K562 (cell line): ENCODE measurements at regions not wholly inside any gene's neighbourhood (a gene's known extent, or its start where the extent isn't known, plus 50 kb on each side); places are given as distances from the start of the nearest gene placed in this dataset.

Source experiments
- ATAC-seq: fragments of 200-7000 bp; cut with Tn5 transposase; 3 replicates; pipeline ENCODE4 v1.9.1; 2020; ENCODE audit warnings: moderate library complexity
- BruUV-seq: library from RNA; stranded (reverse); fragments of 400-500 nt; replicated peaks from 2 replicates; lab custom pipeline; 2021; lab: Mats Ljungman, UMichigan
- CTCF ChIA-PET: fragments of 300-600 bp; formaldehyde crosslinking; extraction: SDS; loops from one replicate; lab custom pipeline; 2021; ENCODE audit warnings: low intra/inter-chr PET ratio; lab: Yijun Ruan, JAX
- POLR2A ChIA-PET: fragments of 300-600, 350-650 bp; sonication (Branson Sonifier 250); formaldehyde crosslinking; extraction: SDS; loops from one replicate; lab custom pipeline; 2021; ENCODE audit warnings: antibody characterized with exemption, inconsistent platforms; lab: Yijun Ruan, JAX
- DNase-seq, 4 experiments: peaks; one replicate each; pipeline versions ENCODE4 v3.0.0 to v3.0.0-alpha.2; 2011 to 2018; ENCODE audit warnings: low spot score in 3 of 4, mixed read lengths in 3 of 4; ENCODE audit errors: extremely low read depth in 1 of 4
- FAIRE-seq: peaks from 2 replicates; lab custom pipeline; 2011; peaks lifted over from hg19 to GRCh38; lab: Jason Lieb, UNC
- H2AFZ ChIP-seq: 2 replicates; pipeline ENCODE4 v1.6.0; 2011; ENCODE audit warnings: low read depth, low read length, control low read depth, inconsistent platforms
- H3K27ac ChIP-seq: fragments of 200-600 bp; 3 replicates; pipeline ENCODE4 v1.8.0; 2011; ENCODE audit warnings: low read depth, mild to moderate bottlenecking, control low read depth, inconsistent platforms, low read length, moderate library complexity, mixed read lengths; ENCODE audit errors: extremely low read depth
- H3K27me3 ChIP-seq, 2 experiments: fragments of 300-600 bp in 1 of 2; 2 replicates in 1 of 2; 3 replicates in 1 of 2; pipeline versions ENCODE4 v1.6.0 to v1.8.0; 2011; ENCODE audit warnings: inconsistent platforms in 2 of 2, low read length in 2 of 2, mild to moderate bottlenecking in 1 of 2, mixed read lengths in 1 of 2, moderate library complexity in 1 of 2; ENCODE audit not compliant: control insufficient read depth in 2 of 2, insufficient read depth in 2 of 2
- H3K36me3 ChIP-seq: fragments of 300-600 bp; 3 replicates; pipeline ENCODE4 v1.8.0; 2011; ENCODE audit warnings: mild to moderate bottlenecking, low read length, inconsistent platforms; ENCODE audit not compliant: control insufficient read depth, insufficient read depth
- H3K4me1 ChIP-seq, 2 experiments: fragments of 200-600 bp in 1 of 2; replicated peaks in 1 of 2; 2 replicates in 1 of 2; 3 replicates in 1 of 2; pipeline versions ENCODE4 v1.5.1 to v1.8.0; 2011; ENCODE audit warnings: inconsistent platforms in 2 of 2, low read length in 2 of 2, mild to moderate bottlenecking in 1 of 2, mixed read lengths in 1 of 2, moderate library complexity in 1 of 2; ENCODE audit not compliant: control insufficient read depth in 2 of 2, insufficient read depth in 2 of 2
- H3K4me2 ChIP-seq: 2 replicates; pipeline ENCODE4 v1.6.1; 2011; ENCODE audit warnings: low read length, control low read depth, inconsistent platforms, mixed read lengths; ENCODE audit not compliant: insufficient read depth
- H3K4me3 ChIP-seq: fragments of 200-600 bp; sonication (generic), shearing (Covaris generic); 2 replicates; pipeline ENCODE4 v1.5.1; 2016; ENCODE audit warnings: control low read depth, inconsistent platforms
- H3K79me2 ChIP-seq: fragments of 200-600 bp; 3 replicates; pipeline ENCODE4 v1.8.0; 2011; ENCODE audit warnings: low read length, inconsistent platforms; ENCODE audit not compliant: control insufficient read depth, insufficient read depth
- H3K9ac ChIP-seq, 2 experiments: 2 replicates each; pipeline versions ENCODE4 v1.6.0 to v1.6.1; 2011; ENCODE audit warnings: low read depth in 2 of 2, low read length in 2 of 2, control low read depth in 1 of 2, inconsistent platforms in 1 of 2, mild to moderate bottlenecking in 1 of 2, mixed read lengths in 1 of 2; ENCODE audit not compliant: insufficient read depth in 1 of 2
- H3K9me1 ChIP-seq: one replicate; pipeline ENCODE4 v1.6.0; 2011; ENCODE audit warnings: inconsistent platforms, mild to moderate bottlenecking, low read length, moderate library complexity; ENCODE audit not compliant: control insufficient read depth, insufficient read depth
- H3K9me3 ChIP-seq: replicated peaks from 2 replicates; pipeline ENCODE4 v1.5.1; 2011; ENCODE audit warnings: low read depth, low read length, inconsistent platforms; ENCODE audit not compliant: control insufficient read depth, insufficient read depth
- H4K20me1 ChIP-seq: replicated peaks from 2 replicates; pipeline ENCODE4 v1.6.1; 2011; ENCODE audit warnings: low read length, inconsistent platforms, mixed read lengths; ENCODE audit not compliant: control insufficient read depth, insufficient read depth
- BDP1 ChIP-seq: IDR thresholded peaks from 3 replicates; pipeline ENCODE4 v1.6.1; 2011; ENCODE audit not compliant: insufficient read length, insufficient read depth
- CBFA2T3 ChIP-seq: fragments of 450-650 bp; IDR thresholded peaks from 2 replicates; pipeline ENCODE4 v1.6.1; 2017
- CBX8 ChIP-seq: fragments of 200-600 bp; sonication (generic); IDR thresholded peaks from 2 replicates; pipeline ENCODE4 v1.6.1; 2012; ENCODE audit warnings: borderline replicate concordance, mixed run types, low read depth, mild to moderate bottlenecking, moderate library complexity, mixed read lengths, low read length, control low read depth, inconsistent platforms; ENCODE audit not compliant: poor library complexity, severe bottlenecking; ENCODE audit errors: extremely low read depth
- DPF2 ChIP-seq: fragments of 450-650 bp; IDR thresholded peaks from 2 replicates; pipeline ENCODE4 v1.6.1; 2016
- FOXK2 ChIP-seq, 2 experiments: fragments of 450-650 bp; IDR thresholded peaks in 1 of 2; conservative IDR thresholded peaks in 1 of 2; 2 replicates each; pipeline ENCODE4 v1.6.1; 2016; ENCODE audit warnings: low read depth in 2 of 2, mild to moderate bottlenecking in 1 of 2
- HMBOX1 ChIP-seq: sonication (generic); IDR thresholded peaks from 2 replicates; pipeline ENCODE4 v1.6.1; 2016
- MTA1 ChIP-seq: fragments of 450-650 bp; IDR thresholded peaks from 2 replicates; pipeline ENCODE4 v1.6.1; 2017; ENCODE audit warnings: borderline replicate concordance
- NFYB ChIP-seq: IDR thresholded peaks from 2 replicates; pipeline ENCODE4 v1.6.1; 2011; ENCODE audit warnings: mild to moderate bottlenecking, moderate library complexity; ENCODE audit not compliant: insufficient read length; ENCODE audit errors: extremely low read depth
- NR2C2 ChIP-seq, 2 experiments: fragments of 200-800 bp in 1 of 2; sonication (Bioruptor generic) in 1 of 2; sonication (generic) in 1 of 2; formaldehyde crosslinking in 1 of 2; IDR thresholded peaks; 2 replicates each; pipeline versions ENCODE4 v1.6.1 to v1.8.0; 2016 to 2022; ENCODE audit warnings: mild to moderate bottlenecking in 1 of 2, missing compliant biosample characterization in 1 of 2, missing genetic modification characterization in 1 of 2, missing genetic modification reagents in 1 of 2
- POLR3A ChIP-seq: IDR thresholded peaks from 2 replicates; pipeline ENCODE4 v1.6.1; 2011; ENCODE audit warnings: borderline replicate concordance, mild to moderate bottlenecking, moderate library complexity; ENCODE audit not compliant: insufficient read length, insufficient read depth; ENCODE audit errors: extremely low read depth
- PTBP1 ChIP-seq: fragments of 200-400 bp; formaldehyde crosslinking; IDR thresholded peaks from 2 replicates; pipeline ENCODE4 v1.6.1; 2017; ENCODE audit warnings: low read depth, low read length
- RBM15 ChIP-seq: fragments of 200-400 bp; formaldehyde crosslinking; IDR thresholded peaks from 2 replicates; pipeline ENCODE4 v1.6.1; 2018; ENCODE audit warnings: mild to moderate bottlenecking, low read length, moderate library complexity; ENCODE audit not compliant: insufficient read depth
- RBM22 ChIP-seq: fragments of 200-400 bp; formaldehyde crosslinking; IDR thresholded peaks from 2 replicates; pipeline ENCODE4 v1.6.1; 2018; ENCODE audit warnings: low read length, low read depth; ENCODE audit not compliant: poor library complexity, severe bottlenecking
- THAP12 ChIP-seq: fragments of 250-450 bp; sonication (Bioruptor Pico); IDR thresholded peaks from 2 replicates; pipeline ENCODE4 v1.9.0; 2021; ENCODE audit warnings: mild to moderate bottlenecking, inconsistent platforms
- THRAP3 ChIP-seq: fragments of 450-650 bp; IDR thresholded peaks from 2 replicates; pipeline ENCODE4 v1.6.1; 2016; ENCODE audit warnings: mild to moderate bottlenecking, inconsistent platforms, borderline replicate concordance
- XRCC4 ChIP-seq: IDR thresholded peaks from one replicate; pipeline ENCODE4 v1.6.1; 2011; ENCODE audit not compliant: insufficient read depth, insufficient read length; ENCODE audit errors: extremely low read depth
- ZNF165 ChIP-seq: fragments of 250-450 bp; sonication (Bioruptor Pico); IDR thresholded peaks from 2 replicates; pipeline ENCODE4 v1.4.0; 2020; ENCODE audit warnings: borderline replicate concordance
- ZNF324 ChIP-seq: fragments of 250-450 bp; sonication (Bioruptor Pico); IDR thresholded peaks from 2 replicates; pipeline ENCODE4 v1.4.0; 2020; ENCODE audit warnings: mild to moderate bottlenecking
- ZNF57 ChIP-seq: fragments of 450-650 bp; formaldehyde crosslinking; IDR thresholded peaks from 2 replicates; pipeline ENCODE4 v1.4.0; 2020; ENCODE audit warnings: mild to moderate bottlenecking, moderate library complexity
- WGBS: fragments of 100-300 bp; shearing (Covaris generic); methylation state at CpG from one replicate; pipeline ENCODE4 v1.1.6; 2016; ENCODE audit warnings: low coverage, mixed read lengths; ENCODE audit not compliant: insufficient coverage; ENCODE audit errors: missing lambda C conversion rate; 5-methylcytosine and 5-hydroxymethylcytosine counted together
- in situ Hi-C: fragments of 300-500 bp; cut with MboI; formaldehyde crosslinking; loops from 4 replicates; pipeline ENCODE4 v1.15.0; 2018; ENCODE audit warnings: inconsistent platforms, mixed read lengths
- intact Hi-C: fragments of 100-400 bp; cut with micrococcal nuclease; formaldehyde crosslinking; loops from 2 replicates; pipeline ENCODE4 v1.14.2; 2022

GRCh38 chr5:58043032-58043945, 416.6 kb downstream of the PLK2 start:
- Histone ChIP-seq H3K4me3 (no peak overlapping the region), H3K4me2 (peak overlapping the region; percentile 43; the same call in 1 of the 2 replicates), H3K4me1 (peaks cover 0 to 19% of the 10 kb centered on the region in 2 experiments; a peak in 2 of 5 replicates), H3K36me3 (no peaks in the 10 kb centered on the region), H3K9ac (no peak overlapping the region; a peak in 1 of 4 replicates), H2AFZ (peak overlapping the region; percentile 53; the same call in 1 of the 2 replicates), H3K27ac (peak overlapping the region; percentile 75), H3K27me3 (no peaks in the 10 kb centered on the region), H3K79me2 (no peaks in the 10 kb centered on the region), H3K9me1 (no peaks in the 10 kb centered on the region), H3K9me3 (0 out of 2 replicates have a peak, but pooled peaks cover 1% of the 10 kb centered on the region), H4K20me1 (no peaks in the 10 kb centered on the region)
- CTCF ChIA-PET, result no interaction called here
- BruUV-seq, result no TSS peak
- ATAC-seq (peak; percentile 85), DNase-seq (peak; percentile 25 to 62 (median 44)), FAIRE-seq (peak; percentile 75)
- POLR2A ChIA-PET, result no interaction called here
- WGBS, result 0% methylated on average over 2 of the region's 2 CpGs
- in situ Hi-C loops (no loop called here), intact Hi-C loops (no loop called here)
- TF ChIP-seq RBM22 (no peak), ZNF57 (CRISPR knock-in tag) (no peak), BDP1 (no peak), FOXK2 (conservative IDR thresholded peaks at IDR 0.05 in 1 of 2, IDR thresholded peaks at IDR 0.05 in 1 of 2; ENCODE audit: low read depth in 2 of 2) (no peak), MTA1 (no peak), CBX8 (no peak), ZNF165 (no peak), XRCC4 (no peak), NR2C2 (CRISPR knock-in tag; IDR thresholded peaks at IDR 0.05) (no peak), NR2C2 (tag; IDR thresholded peaks at IDR 0.05) (no peak), ZNF324 (CRISPR knock-in tag) (no peak), DPF2 (peak; percentile 82), POLR3A (no peak), THAP12 (CRISPR knock-in tag) (no peak), PTBP1 (no peak), NFYB (no peak), RBM15 (no peak), CBFA2T3 (peak; percentile 74), HMBOX1 (peak; percentile 46; the same call in 1 of the 2 replicates), THRAP3 (no peak)
